ENCODE measurements at regions not wholly inside any gene's neighbourhood (a gene's known extent, or its start where the extent isn't known, plus 50 kb on each side); places are given as distances from the start of the nearest gene placed in this dataset.

DNA sequence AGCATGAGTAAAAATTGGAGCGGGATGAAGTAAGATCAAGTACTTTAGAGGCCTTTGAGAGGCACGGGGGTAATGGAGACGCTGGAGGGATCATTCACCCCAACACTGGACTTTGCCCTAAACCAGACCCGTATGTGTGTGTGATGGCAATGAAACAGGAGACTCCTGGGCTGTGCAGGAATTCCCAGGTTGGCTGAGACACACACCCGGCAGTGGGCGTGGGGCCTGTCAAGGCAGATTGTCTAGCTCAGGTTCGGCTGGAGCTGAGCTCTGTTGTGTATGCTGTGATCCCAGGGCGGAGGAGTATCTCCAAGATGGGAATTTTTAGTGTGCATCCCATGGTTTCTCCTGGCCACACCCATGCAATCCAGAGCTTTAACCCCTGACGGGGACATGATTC is 83.2 kb upstream of the MC2R start:
- TF ChIP-seq, protein P1, sequence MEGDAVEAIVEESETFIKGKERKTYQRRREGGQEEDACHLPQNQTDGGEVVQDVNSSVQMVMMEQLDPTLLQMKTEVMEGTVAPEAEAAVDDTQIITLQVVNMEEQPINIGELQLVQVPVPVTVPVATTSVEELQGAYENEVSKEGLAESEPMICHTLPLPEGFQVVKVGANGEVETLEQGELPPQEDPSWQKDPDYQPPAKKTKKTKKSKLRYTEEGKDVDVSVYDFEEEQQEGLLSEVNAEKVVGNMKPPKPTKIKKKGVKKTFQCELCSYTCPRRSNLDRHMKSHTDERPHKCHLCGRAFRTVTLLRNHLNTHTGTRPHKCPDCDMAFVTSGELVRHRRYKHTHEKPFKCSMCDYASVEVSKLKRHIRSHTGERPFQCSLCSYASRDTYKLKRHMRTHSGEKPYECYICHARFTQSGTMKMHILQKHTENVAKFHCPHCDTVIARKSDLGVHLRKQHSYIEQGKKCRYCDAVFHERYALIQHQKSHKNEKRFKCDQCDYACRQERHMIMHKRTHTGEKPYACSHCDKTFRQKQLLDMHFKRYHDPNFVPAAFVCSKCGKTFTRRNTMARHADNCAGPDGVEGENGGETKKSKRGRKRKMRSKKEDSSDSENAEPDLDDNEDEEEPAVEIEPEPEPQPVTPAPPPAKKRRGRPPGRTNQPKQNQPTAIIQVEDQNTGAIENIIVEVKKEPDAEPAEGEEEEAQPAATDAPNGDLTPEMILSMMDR (IDR thresholded peaks at IDR 0.05): no peak
- no peak for TF ChIP-seq POLR2A (IDR thresholded peaks at IDR 0.05)
